GM12865 (cell line): ENCODE measurements at regions not wholly inside any gene's neighbourhood (a gene's known extent, or its start where the extent isn't known, plus 50 kb on each side); places are given as distances from the start of the nearest gene placed in this dataset.

Source experiments
- DNase-seq: peaks from one replicate; pipeline ENCODE4 v3.0.0; 2010; ENCODE audit warnings: low read depth
- H3K4me3 ChIP-seq: 2 replicates; pipeline ENCODE4 v1.5.1; 2011; ENCODE audit warnings: mild to moderate bottlenecking, low read depth, low read length, control low read depth
- CTCF ChIP-seq: IDR thresholded peaks from 2 replicates; pipeline ENCODE4 v1.5.1; 2011; ENCODE audit warnings: low read length, control low read depth, low read depth, inconsistent platforms; ENCODE audit not compliant: insufficient read depth; ENCODE audit errors: missing control alignments

- DNase-seq: no peak
- TF ChIP-seq CTCF: no peak
Observed at GRCh38 chr2:6574121-6574520, 291.6 kb downstream of the CMPK2 start.

DNA sequence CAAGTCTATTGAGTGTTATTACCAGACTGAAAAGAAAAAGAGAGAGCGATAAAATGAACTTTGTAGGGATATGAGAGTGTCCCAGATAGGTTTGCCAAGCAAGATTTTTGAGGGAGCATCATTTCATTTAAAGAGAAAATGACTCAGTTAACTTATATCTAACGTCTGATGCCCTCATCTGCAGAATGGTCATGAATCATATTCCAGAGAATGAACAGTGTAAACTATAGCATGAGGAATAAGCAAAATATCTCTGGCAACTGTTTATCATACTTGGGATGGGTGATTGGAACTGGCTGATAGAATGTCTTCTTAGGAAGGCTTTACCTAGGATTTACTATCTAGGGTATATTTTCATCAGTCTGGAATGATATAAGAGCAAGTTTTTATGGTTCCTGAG is 289.4 kb downstream of the CMPK2 start:
- H3K4me3 ChIP-seq: no peak overlapping the region
- DNase-seq: no peak
- no peak for TF ChIP-seq CTCF

More at GRCh38 chr2:6574121-6574520, 291.6 kb downstream of the CMPK2 start:
- H3K4me3 ChIP-seq: no peak overlapping the region

- no peak for TF ChIP-seq CTCF
- no peak overlapping the region for H3K4me3 ChIP-seq
Observed at GRCh38 chr2:6577960-6578359, 287.7 kb downstream of the CMPK2 start.

DNA sequence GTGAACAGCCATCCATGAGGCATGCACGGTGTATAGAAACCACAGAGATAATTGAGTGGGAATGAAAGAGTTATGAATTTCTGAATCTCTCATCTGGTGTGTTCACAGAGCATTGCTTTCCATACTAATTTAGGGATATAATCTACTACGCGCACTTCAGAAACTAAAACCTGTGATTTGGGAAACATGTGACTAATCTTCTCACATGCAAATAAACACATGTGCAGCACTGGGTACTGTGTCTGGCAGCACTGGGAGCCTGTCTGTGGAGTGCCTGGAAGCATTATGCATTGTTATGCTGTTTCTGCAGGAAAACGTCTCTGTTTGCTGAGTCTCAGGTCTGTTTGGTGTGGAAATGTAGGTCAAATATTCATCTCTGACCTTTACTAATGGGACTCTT is 287.3 kb downstream of the CMPK2 start:
- TF ChIP-seq CTCF: no peak
- DNase-seq: no peak
- no peak overlapping the region for H3K4me3 ChIP-seq

More at GRCh38 chr2:6577960-6578359, 287.7 kb downstream of the CMPK2 start:
- DNase-seq: no peak

- H3K4me3 ChIP-seq: no peak overlapping the region
- DNase-seq: no peak
- TF ChIP-seq CTCF: no peak
Observed at GRCh38 chr2:6579281-6579680, 286.4 kb downstream of the CMPK2 start.

DNA sequence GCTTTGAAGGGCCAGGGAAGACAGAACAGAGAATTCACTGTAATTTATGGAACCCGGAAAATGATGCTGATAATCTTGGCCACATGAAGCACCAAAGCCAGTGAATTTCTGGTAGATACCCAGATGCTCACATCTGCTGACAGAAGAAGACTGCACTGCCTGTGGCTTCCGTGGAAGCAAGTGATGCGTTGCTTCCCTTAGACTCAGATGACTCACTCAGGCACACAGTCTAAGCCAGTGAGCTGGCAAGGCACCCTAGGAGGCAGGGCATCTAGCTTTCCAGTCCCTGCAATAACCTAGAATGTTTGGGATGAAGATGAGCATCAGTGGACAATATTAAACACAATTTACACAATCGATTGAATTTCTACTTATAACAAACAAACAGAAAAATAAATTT is 284.7 kb downstream of the CMPK2 start:
- TF ChIP-seq CTCF: no peak
- peak; percentile 7 for DNase-seq
- H3K4me3 ChIP-seq: no peak overlapping the region

DNA sequence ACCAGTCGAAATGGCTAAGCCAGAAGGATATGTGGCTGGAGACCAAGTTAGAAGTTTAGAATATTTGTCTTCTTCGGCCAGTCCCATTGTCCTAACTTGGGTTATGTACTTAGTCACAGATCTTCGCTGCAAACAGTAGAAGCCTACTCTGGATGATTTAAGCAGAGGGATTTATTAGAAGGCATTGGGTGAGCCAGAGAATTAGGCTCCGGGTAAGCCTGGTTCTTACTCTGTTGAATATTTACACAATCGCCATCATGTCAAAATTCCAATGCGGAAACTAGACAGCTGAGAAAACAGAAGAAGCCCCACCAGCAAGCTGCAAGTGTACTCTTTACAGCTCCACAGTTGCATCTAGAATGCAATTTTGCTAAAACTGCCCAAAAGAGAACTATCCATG is 276.6 kb downstream of the CMPK2 start:
- TF ChIP-seq CTCF: no peak
- DNase-seq: no peak

More for the DNA sequence above, 276.6 kb downstream of the CMPK2 start:
- H3K4me3 ChIP-seq: no peak overlapping the region
